GM18507 (cell line): ENCODE measurements at regions not wholly inside any gene's neighbourhood (a gene's known extent, or its start where the extent isn't known, plus 50 kb on each side); places are given as distances from the start of the nearest gene placed in this dataset.

Experiments
- DNase-seq: peaks from one replicate; pipeline ENCODE4 v3.0.0; 2011; ENCODE audit warnings: low read depth; ENCODE audit not compliant: insufficient read length; ENCODE audit errors: extremely low spot score
- FAIRE-seq: peaks from 2 replicates; lab custom pipeline; 2011; peaks lifted over from hg19 to GRCh38; lab: Jason Lieb, UNC

GRCh38 chr14:104429291-104429861 lies 150.2 kb upstream of the C14orf180 start:
- FAIRE-seq (no peak), DNase-seq (no peak)

- FAIRE-seq, result no peak
- DNase-seq, result no peak
These were observed 148.1 kb upstream of the C14orf180 start for GRCh38 chr14:104431351-104431928.

- FAIRE-seq (no peak), DNase-seq (no peak)
These were observed 147.5 kb upstream of the C14orf180 start for GRCh38 chr14:104431929-104432541.

- no peak for FAIRE-seq
- no peak for DNase-seq
These were observed 146.8 kb upstream of the C14orf180 start for GRCh38 chr14:104432611-104433231.

- no peak for DNase-seq
- no peak for FAIRE-seq
These were observed 146.0 kb upstream of the C14orf180 start for GRCh38 chr14:104433401-104434213.

GRCh38 chr14:104434214-104435076 lies 145.1 kb upstream of the C14orf180 start:
- no peak for FAIRE-seq
- no peak for DNase-seq

- DNase-seq (no peak), FAIRE-seq (no peak)
These were observed 144.2 kb upstream of the C14orf180 start for GRCh38 chr14:104435147-104436046.

- FAIRE-seq, result no peak
- DNase-seq, result no peak
These were observed 143.4 kb upstream of the C14orf180 start for GRCh38 chr14:104436047-104436591.

- FAIRE-seq (no peak), DNase-seq (no peak)
These were observed 142.5 kb upstream of the C14orf180 start for GRCh38 chr14:104436741-104437701.

- DNase-seq, result no peak
- FAIRE-seq, result no peak
These were observed 141.9 kb upstream of the C14orf180 start for GRCh38 chr14:104437703-104438102.

- no peak for FAIRE-seq
- DNase-seq, result no peak
These were observed 141.2 kb upstream of the C14orf180 start for GRCh38 chr14:104438166-104438887.

GRCh38 chr14:104439625-104440024 lies 139.9 kb upstream of the C14orf180 start:
- DNase-seq, result no peak
- no peak for FAIRE-seq

- no peak for DNase-seq
- FAIRE-seq, result no peak
These were observed 139.1 kb upstream of the C14orf180 start for GRCh38 chr14:104440297-104440956.

- no peak for DNase-seq
- FAIRE-seq, result no peak
These were observed 138.1 kb upstream of the C14orf180 start for GRCh38 chr14:104441275-104442106.

- FAIRE-seq (no peak), DNase-seq (no peak)
These were observed 137.4 kb upstream of the C14orf180 start for GRCh38 chr14:104442107-104442551.
